Neural progenitor cell (in vitro differentiated cells): ENCODE measurements at regions not wholly inside any gene's neighbourhood (a gene's known extent, or its start where the extent isn't known, plus 50 kb on each side); places are given as distances from the start of the nearest gene placed in this dataset.

ENCODE experiments used
- DNase-seq: peaks from one replicate; pipeline ENCODE4 v3.0.0-alpha.2; 2016; ENCODE audit warnings: low spot score
- H2AFZ ChIP-seq: fragments of 200-600 bp; sonication (generic); replicated peaks from 2 replicates; pipeline ENCODE4 v1.6.1; 2016; ENCODE audit warnings: antibody characterized with exemption
- H3F3A ChIP-seq: fragments of 200-600 bp; sonication (generic); 2 replicates; pipeline ENCODE4 v1.6.1; 2016; ENCODE audit warnings: antibody characterized with exemption, low read depth
- H3K27ac ChIP-seq: fragments of 200-600 bp; sonication (generic); 2 replicates; pipeline ENCODE4 v1.5.1; 2016; ENCODE audit warnings: mild to moderate bottlenecking
- H3K27me3 ChIP-seq: fragments of 200-600 bp; sonication (generic); 2 replicates; pipeline ENCODE4 v1.6.1; 2016; ENCODE audit warnings: mild to moderate bottlenecking, moderate library complexity
- H3K36me3 ChIP-seq: fragments of 200-600 bp; sonication (generic); 2 replicates; pipeline ENCODE4 v1.5.1; 2016
- H3K4me1 ChIP-seq: fragments of 200-600 bp; sonication (generic); 2 replicates; pipeline ENCODE4 v1.6.1; 2016; ENCODE audit warnings: mixed run types
- H3K4me2 ChIP-seq: fragments of 200-600 bp; sonication (generic); 2 replicates; pipeline ENCODE4 v1.6.1; 2016
- H3K4me3 ChIP-seq: fragments of 200-600 bp; sonication (generic); 2 replicates; pipeline ENCODE4 v1.5.1; 2016
- H3K79me2 ChIP-seq: fragments of 200-600 bp; sonication (generic); 2 replicates; pipeline ENCODE4 v1.6.1; 2016; ENCODE audit warnings: low read depth
- H3K9ac ChIP-seq: fragments of 200-600 bp; sonication (generic); 2 replicates; pipeline ENCODE4 v1.6.1; 2016
- H3K9me3 ChIP-seq: fragments of 200-600 bp; sonication (generic); 2 replicates; pipeline ENCODE4 v1.5.1; 2016; ENCODE audit warnings: low read depth
- H4K20me1 ChIP-seq: fragments of 200-600 bp; sonication (generic); 2 replicates; pipeline ENCODE4 v1.6.1; 2016; ENCODE audit warnings: low read depth
- H3K27ac Mint-ChIP-seq: 3 replicates; pipeline ENCODE4 v1.8.0; 2021; ENCODE audit warnings: mixed read lengths
- H3K27me3 Mint-ChIP-seq: 2 replicates; pipeline ENCODE4 v1.8.0; 2022; ENCODE audit warnings: low read depth, mild to moderate bottlenecking, inconsistent platforms, moderate library complexity, mixed read lengths; ENCODE audit not compliant: insufficient read depth
- H3K36me3 Mint-ChIP-seq: 3 replicates; pipeline ENCODE4 v1.8.0; 2021; ENCODE audit warnings: mixed read lengths
- H3K4me1 Mint-ChIP-seq: 3 replicates; pipeline ENCODE4 v1.8.0; 2021; ENCODE audit warnings: mixed read lengths
- H3K4me3 Mint-ChIP-seq: 3 replicates; pipeline ENCODE4 v1.8.0; 2021; ENCODE audit warnings: mild to moderate bottlenecking, moderate library complexity, mixed read lengths
- H3K9me3 Mint-ChIP-seq: 3 replicates; pipeline ENCODE4 v1.8.0; 2020; ENCODE audit warnings: mixed read lengths
- CTCF ChIP-seq: fragments of 200-600 bp; sonication (generic); IDR thresholded peaks from 2 replicates; pipeline ENCODE4 v1.5.1; 2017; ENCODE audit warnings: antibody characterized with exemption, mild to moderate bottlenecking
- EZH2 ChIP-seq: fragments of 200-600 bp; sonication (generic); IDR thresholded peaks from 2 replicates; pipeline ENCODE4 v1.6.1; 2017; ENCODE audit warnings: antibody characterized with exemption, mild to moderate bottlenecking, moderate library complexity
- EZH2phosphoT487 ChIP-seq: fragments of 200-600 bp; sonication (generic); IDR thresholded peaks from 2 replicates; pipeline ENCODE4 v1.6.1; 2017; ENCODE audit warnings: antibody characterized with exemption

GRCh38 chr3:137610723-137611122, 153.4 kb upstream of the SOX14 start:
- Mint-ChIP-seq H3K4me1 (no peaks in the 10 kb centered on the region), H3K9me3 (no peaks in the 10 kb centered on the region), H3K4me3 (no peak overlapping the region), H3K27me3 (no peaks in the 10 kb centered on the region), H3K27ac (no peak overlapping the region), H3K36me3 (no peaks in the 10 kb centered on the region)
- H3K4me3 ChIP-seq: no peak overlapping the region
- H2AFZ ChIP-seq: no peak overlapping the region
- H3K4me1 ChIP-seq: peaks cover 24% of the 10 kb centered on the region
- H4K20me1 ChIP-seq: no peaks in the 10 kb centered on the region
- no peak overlapping the region for H3K9ac ChIP-seq
- no peak for TF ChIP-seq CTCF
- no peak for TF ChIP-seq EZH2
- TF ChIP-seq EZH2phosphoT487: no peak
- no peak for DNase-seq
- no peak overlapping the region for H3K27ac ChIP-seq
- H3K27me3 ChIP-seq: no peaks in the 10 kb centered on the region
- peaks cover 2% of the 10 kb centered on the region for H3F3A ChIP-seq
- no peaks in the 10 kb centered on the region for H3K36me3 ChIP-seq
- no peaks in the 10 kb centered on the region for H3K9me3 ChIP-seq
- no peaks in the 10 kb centered on the region for H3K79me2 ChIP-seq
- no peak overlapping the region for H3K4me2 ChIP-seq

- Histone ChIP-seq H3K79me2 (no peaks in the 10 kb centered on the region), H3K9me3 (no peaks in the 10 kb centered on the region), H3K4me3 (no peak overlapping the region), H3F3A (peaks cover 2% of the 10 kb centered on the region), H4K20me1 (no peaks in the 10 kb centered on the region), H3K4me1 (peaks cover 24% of the 10 kb centered on the region), H3K4me2 (peak overlapping the region; percentile 4), H3K27ac (no peak overlapping the region), H3K27me3 (no peaks in the 10 kb centered on the region), H3K36me3 (no peaks in the 10 kb centered on the region), H3K9ac (no peak overlapping the region), H2AFZ (peak overlapping the region; percentile 56)
- Mint-ChIP-seq H3K9me3 (no peaks in the 10 kb centered on the region), H3K4me3 (no peak overlapping the region), H3K36me3 (no peaks in the 10 kb centered on the region), H3K27ac (no peak overlapping the region), H3K4me1 (no peaks in the 10 kb centered on the region), H3K27me3 (no peaks in the 10 kb centered on the region)
- TF ChIP-seq CTCF (peak; percentile 41), EZH2phosphoT487 (no peak), EZH2 (no peak)
- peak; percentile 68 for DNase-seq
These were observed 151.8 kb upstream of the SOX14 start for GRCh38 chr3:137612291-137612690.

GRCh38 chr3:137615659-137616418, 148.3 kb upstream of the SOX14 start:
- Histone ChIP-seq H3K36me3 (no peaks in the 10 kb centered on the region), H3K27me3 (no peaks in the 10 kb centered on the region), H3K4me1 (peaks cover 24% of the 10 kb centered on the region), H3K27ac (no peak overlapping the region), H3F3A (peaks cover 2% of the 10 kb centered on the region), H2AFZ (no peak overlapping the region), H3K9ac (no peak overlapping the region), H3K79me2 (no peaks in the 10 kb centered on the region), H3K9me3 (no peaks in the 10 kb centered on the region), H3K4me2 (no peak overlapping the region), H4K20me1 (no peaks in the 10 kb centered on the region), H3K4me3 (no peak overlapping the region)
- Mint-ChIP-seq H3K36me3 (no peaks in the 10 kb centered on the region), H3K4me3 (no peak overlapping the region), H3K9me3 (no peaks in the 10 kb centered on the region), H3K27ac (no peak overlapping the region), H3K27me3 (no peaks in the 10 kb centered on the region), H3K4me1 (no peaks in the 10 kb centered on the region)
- no peak for DNase-seq
- TF ChIP-seq CTCF: no peak
- no peak for TF ChIP-seq EZH2phosphoT487
- no peak for TF ChIP-seq EZH2
